HepG2 (cell line): ENCODE measurements at regions not wholly inside any gene's neighbourhood (a gene's known extent, or its start where the extent isn't known, plus 50 kb on each side); places are given as distances from the start of the nearest gene placed in this dataset.

ENCODE experiments used
- ATAC-seq: fragments of 200-7000 bp; cut with Tn5 transposase; 3 replicates; pipeline ENCODE4 v1.9.1; 2020; ENCODE audit warnings: mild to moderate bottlenecking, moderate library complexity
- BruUV-seq: library from RNA; stranded (reverse); fragments of 400-500 nt; replicated peaks from 2 replicates; lab custom pipeline; 2021; lab: Mats Ljungman, UMichigan
- CTCF ChIA-PET: fragments of 300-600 bp; formaldehyde crosslinking; extraction: SDS; loops from one replicate; lab custom pipeline; 2021; ENCODE audit warnings: low total read pairs, inconsistent platforms, low intra/inter-chr PET ratio; lab: Yijun Ruan, JAX
- POLR2A ChIA-PET: fragments of 350-600 bp; sonication (Branson Sonifier 250); formaldehyde crosslinking; loops from one replicate; lab custom pipeline; 2020; ENCODE audit warnings: antibody characterized with exemption, inconsistent platforms; lab: Yijun Ruan, JAX
- DNase-seq: peaks from one replicate; pipeline ENCODE4 v3.0.0-alpha.2; 2015; ENCODE audit warnings: low spot score
- FAIRE-seq: peaks from 3 replicates; lab custom pipeline; 2011; peaks lifted over from hg19 to GRCh38; lab: Jason Lieb, UNC
- H2AFZ ChIP-seq: one replicate; pipeline ENCODE4 v1.6.1; 2011; ENCODE audit warnings: low read length, inconsistent platforms
- H3K27ac ChIP-seq: fragments of 300-600 bp; 3 replicates; pipeline ENCODE4 v1.8.0; 2011; ENCODE audit warnings: mixed run types, mild to moderate bottlenecking, mixed read lengths, low read length, inconsistent platforms; ENCODE audit not compliant: insufficient read depth; ENCODE audit errors: extremely low read length
- H3K27me3 ChIP-seq, 2 experiments: fragments of 200-600 bp in 1 of 2; 2 replicates in 1 of 2; 3 replicates in 1 of 2; pipeline versions ENCODE4 v1.6.0 to v1.8.0; 2011; ENCODE audit warnings: low read length in 2 of 2, mild to moderate bottlenecking in 2 of 2, moderate library complexity in 2 of 2, inconsistent platforms in 1 of 2; ENCODE audit not compliant: insufficient read depth in 2 of 2, control insufficient read depth in 1 of 2
- H3K36me3 ChIP-seq, 2 experiments: fragments of 200-600 bp in 1 of 2; replicated peaks in 1 of 2; 2 replicates in 1 of 2; 3 replicates in 1 of 2; pipeline versions ENCODE4 v1.5.1 to v1.8.0; 2011; ENCODE audit warnings: low read length in 2 of 2, inconsistent platforms in 1 of 2; ENCODE audit not compliant: insufficient read depth in 2 of 2, control insufficient read depth in 1 of 2
- H3K4me1 ChIP-seq: 2 replicates; pipeline ENCODE4 v1.5.1; 2012; ENCODE audit warnings: low read length, inconsistent platforms; ENCODE audit not compliant: insufficient read depth
- H3K4me2 ChIP-seq: 2 replicates; pipeline ENCODE4 v1.6.0; 2011; ENCODE audit warnings: low read depth, low read length, inconsistent platforms
- H3K4me3 ChIP-seq, 3 experiments: fragments of 200-600 bp in 1 of 3; sonication (generic), shearing (Covaris generic) in 1 of 3; replicated peaks in 1 of 3; 2 replicates each; pipeline ENCODE4 v1.5.1; 2011 to 2016; ENCODE audit warnings: low read length in 3 of 3, inconsistent platforms in 2 of 3, low read depth in 2 of 3, mild to moderate bottlenecking in 2 of 3, control low read depth in 1 of 3, mixed read lengths in 1 of 3; ENCODE audit not compliant: insufficient read depth in 1 of 3
- H3K79me2 ChIP-seq: one replicate; pipeline ENCODE4 v1.6.1; 2011; ENCODE audit warnings: low read length, inconsistent platforms; ENCODE audit not compliant: insufficient read depth
- H3K9ac ChIP-seq: 2 replicates; pipeline ENCODE4 v1.6.0; 2011; ENCODE audit warnings: mild to moderate bottlenecking, low read depth, low read length, inconsistent platforms; ENCODE audit not compliant: insufficient read depth
- H3K9me3 ChIP-seq: 2 replicates; pipeline ENCODE4 v1.5.1; 2012; ENCODE audit warnings: mild to moderate bottlenecking, low read length
- H4K20me1 ChIP-seq: 2 replicates; pipeline ENCODE4 v1.6.0; 2011; ENCODE audit warnings: inconsistent platforms, mild to moderate bottlenecking, low read length, moderate library complexity; ENCODE audit not compliant: insufficient read depth
- AGO2 ChIP-seq: fragments of 200-400 bp; formaldehyde crosslinking; optimal IDR thresholded peaks from 2 replicates; pipeline ENCODE3; 2017; ENCODE audit warnings: mild to moderate bottlenecking, low read depth, low read length, moderate library complexity
- BRCA1 ChIP-seq: sonication (generic); formaldehyde crosslinking; IDR thresholded peaks from 2 replicates; pipeline ENCODE4 v1.4.0; 2020; ENCODE audit warnings: missing genetic modification reagents
- ISL2 ChIP-seq: sonication (generic); formaldehyde crosslinking; IDR thresholded peaks from 2 replicates; pipeline ENCODE4 v1.5.0; 2020; ENCODE audit warnings: missing genetic modification reagents
- KDM2A ChIP-seq: sonication (generic); formaldehyde crosslinking; IDR thresholded peaks from 2 replicates; pipeline ENCODE4 v1.4.0; 2020; ENCODE audit warnings: low read depth, missing genetic modification reagents, borderline replicate concordance
- KLF15 ChIP-seq: sonication (generic); formaldehyde crosslinking; IDR thresholded peaks from 2 replicates; pipeline ENCODE4 v1.8.1; 2023; ENCODE audit warnings: borderline replicate concordance, mild to moderate bottlenecking, inconsistent platforms, missing genetic modification reagents, mixed read lengths
- MYNN ChIP-seq: sonication (generic); formaldehyde crosslinking; IDR thresholded peaks from 2 replicates; pipeline ENCODE4 v1.4.0; 2020; ENCODE audit warnings: mild to moderate bottlenecking, low read depth, missing genetic modification reagents
- NFATC3 ChIP-seq: sonication (generic); formaldehyde crosslinking; IDR thresholded peaks from 2 replicates; pipeline ENCODE4 v1.5.1; 2020; ENCODE audit warnings: mild to moderate bottlenecking, missing genetic modification reagents
- SKI ChIP-seq: fragments of 450-650 bp; IDR thresholded peaks from one replicate; pipeline ENCODE4 v1.6.1; 2018; ENCODE audit warnings: mild to moderate bottlenecking; ENCODE audit not compliant: partially characterized antibody
- SRF ChIP-seq: IDR thresholded peaks from 2 replicates; pipeline ENCODE4 v1.6.1; 2011; ENCODE audit warnings: mild to moderate bottlenecking, low read depth, low read length, moderate library complexity
- TOE1 ChIP-seq: sonication (generic); formaldehyde crosslinking; IDR thresholded peaks from 2 replicates; pipeline ENCODE4 v1.4.0; 2020; ENCODE audit warnings: mild to moderate bottlenecking, missing genetic modification reagents
- ZNF17 ChIP-seq: sonication (generic); formaldehyde crosslinking; IDR thresholded peaks from 2 replicates; pipeline ENCODE4 v1.5.0; 2020; ENCODE audit warnings: mild to moderate bottlenecking, missing genetic modification reagents
- ZNF562 ChIP-seq: sonication (generic); formaldehyde crosslinking; IDR thresholded peaks from 2 replicates; pipeline ENCODE4 v1.8.0; 2022; ENCODE audit warnings: missing genetic modification reagents, borderline replicate concordance
- WGBS: methylation state at CpG from one replicate; pipeline ENCODE4 v1.1.6; 2017; ENCODE audit warnings: low lambda C conversion rate; 5-methylcytosine and 5-hydroxymethylcytosine counted together
- in situ Hi-C: cut with HindIII; loops from 2 replicates; pipeline ENCODE4 v1.10.0; 2017; ENCODE audit warnings: low pct_unique_long_range_greater_than_20kb; ENCODE audit not compliant: extremely low pct_ligation_motif_present
- intact Hi-C: fragments of 100-400 bp; cut with micrococcal nuclease; formaldehyde crosslinking; loops from one replicate; pipeline ENCODE4 v1.10.0; 2022; ENCODE audit not compliant: unreplicated experiment
- TF ChIP-seq, protein P1 (sequence below): sonication (generic); formaldehyde crosslinking; IDR thresholded peaks from 2 replicates; pipeline ENCODE4 v1.4.0; 2020; ENCODE audit warnings: low read depth, mild to moderate bottlenecking, missing genetic modification reagents

DNA sequence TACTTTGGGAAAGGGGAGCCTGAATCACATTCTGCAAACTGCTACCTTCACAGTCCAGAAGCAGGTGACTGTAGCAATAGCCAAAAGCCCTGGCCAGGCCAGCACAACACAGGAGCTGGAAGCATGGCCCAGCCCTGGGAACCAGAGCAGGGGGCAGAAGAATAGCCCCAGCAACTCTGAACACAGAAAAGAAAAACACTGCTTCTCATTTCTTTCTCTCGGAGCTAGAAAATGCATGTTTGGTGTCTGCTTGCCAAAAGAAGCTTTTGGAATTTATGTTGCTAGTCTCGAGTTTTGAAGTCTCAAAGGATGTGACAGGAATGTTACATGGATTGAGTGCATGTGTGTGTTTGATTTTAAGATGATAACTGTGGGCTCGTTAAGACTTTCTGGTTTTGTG is 79.8 kb upstream of the SCAF8 start:
- ChIA-PET CTCF (no interaction called here), POLR2A (no interaction called here)
- Histone ChIP-seq H3K27ac (no peak overlapping the region), H4K20me1 (no peaks in the 10 kb centered on the region), H3K9ac (no peak overlapping the region), H3K79me2 (no peaks in the 10 kb centered on the region), H3K27me3 (no peaks in the 10 kb centered on the region), H3K4me2 (no peak overlapping the region), H3K4me3 (no peak overlapping the region), H3K36me3 (no peaks in the 10 kb centered on the region), H3K4me1 (no peaks in the 10 kb centered on the region), H2AFZ (no peak overlapping the region), H3K9me3 (no peaks in the 10 kb centered on the region)
- BruUV-seq: no TSS peak
- intact Hi-C loops (no loop called here), in situ Hi-C loops (loop anchor here (25.0 kb wide), 1 partner anchor 491 kb away; no protein-coding TSS in a partner anchor)
- 30% methylated on average over 3 of the region's 3 CpGs for WGBS
- DNase-seq: no peak
- no peak for FAIRE-seq
- ATAC-seq: no peak
- TF ChIP-seq, protein P1, sequence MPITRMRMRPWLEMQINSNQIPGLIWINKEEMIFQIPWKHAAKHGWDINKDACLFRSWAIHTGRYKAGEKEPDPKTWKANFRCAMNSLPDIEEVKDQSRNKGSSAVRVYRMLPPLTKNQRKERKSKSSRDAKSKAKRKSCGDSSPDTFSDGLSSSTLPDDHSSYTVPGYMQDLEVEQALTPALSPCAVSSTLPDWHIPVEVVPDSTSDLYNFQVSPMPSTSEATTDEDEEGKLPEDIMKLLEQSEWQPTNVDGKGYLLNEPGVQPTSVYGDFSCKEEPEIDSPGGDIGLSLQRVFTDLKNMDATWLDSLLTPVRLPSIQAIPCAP (CRISPR knock-in tag): no peak
- no peak for TF ChIP-seq TOE1 (CRISPR knock-in tag)

DNA sequence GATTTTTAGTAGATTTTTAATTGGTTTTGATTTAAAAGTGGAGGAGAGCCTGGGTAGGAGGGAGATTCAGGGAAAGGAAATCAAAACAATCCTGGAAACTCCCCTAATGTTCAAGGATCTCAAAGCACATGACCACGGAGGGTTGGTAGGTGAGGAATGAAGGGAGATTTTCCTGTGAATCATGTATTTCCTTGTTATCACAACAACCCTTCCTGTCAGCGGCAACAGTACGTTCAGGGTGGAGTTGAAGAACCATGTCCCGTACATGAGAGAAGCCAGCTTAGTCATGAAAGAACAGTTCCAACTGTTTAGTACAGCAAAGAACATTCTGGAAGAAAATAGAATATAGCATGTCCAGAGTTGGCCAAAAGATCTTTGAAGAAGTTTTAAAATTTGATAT is 79.4 kb upstream of the SCAF8 start:
- Histone ChIP-seq H3K9me3 (no peaks in the 10 kb centered on the region), H3K4me2 (no peak overlapping the region), H3K9ac (no peak overlapping the region), H3K4me1 (no peaks in the 10 kb centered on the region), H3K27ac (no peak overlapping the region), H3K79me2 (no peaks in the 10 kb centered on the region), H2AFZ (no peak overlapping the region), H3K27me3 (no peaks in the 10 kb centered on the region), H3K4me3 (no peak overlapping the region), H4K20me1 (no peaks in the 10 kb centered on the region), H3K36me3 (no peaks in the 10 kb centered on the region)
- TF ChIP-seq MYNN (no peak), ISL2 (CRISPR knock-in tag) (no peak), KLF15 (CRISPR knock-in tag) (no peak), ZNF17 (CRISPR knock-in tag) (no peak), AGO2 (no peak), SKI (no peak), BRCA1 (CRISPR knock-in tag) (no peak), SRF (no peak), NFATC3 (no peak), KDM2A (CRISPR knock-in tag) (no peak), ZNF562 (CRISPR knock-in tag) (no peak)
- 54% methylated on average over 4 of the region's 4 CpGs for WGBS
- in situ Hi-C loops (loop anchor here (25.0 kb wide), 1 partner anchor 492 kb away; no protein-coding TSS in a partner anchor), intact Hi-C loops (no loop called here)
- POLR2A ChIA-PET: no interaction called here
- ATAC-seq (no peak), DNase-seq (no peak), FAIRE-seq (no peak)
- no TSS peak for BruUV-seq
- CTCF ChIA-PET: no interaction called here
